ENCODE measurements at regions not wholly inside any gene's neighbourhood (a gene's known extent, or its start where the extent isn't known, plus 50 kb on each side); places are given as distances from the start of the nearest gene placed in this dataset.
"Not testable (repeated sequence)": the region's sequence is repeated elsewhere in the genome, so short reads cannot be mapped to it uniquely, and the experiment has no call there.

GRCh38 chr2:16202266-16203020 is 262.1 kb downstream of the MYCN start:
- Histone ChIP-seq H3K27me3 (ENCODE audit: insufficient read depth, low read length) (no peaks in the 10 kb centered on the region), H3K9me3 (ENCODE audit: low read length) (no peaks in the 10 kb centered on the region), H2AFZ (ENCODE audit: low read depth, low read length) (no peak overlapping the region), H3K36me3 (ENCODE audit: insufficient read depth, low read length) (no peaks in the 10 kb centered on the region), H3K4me3 (ENCODE audit: low read length) (no peak overlapping the region), H3K4me1 (ENCODE audit: insufficient read depth, low read length) (peaks cover 39% of the 10 kb centered on the region)

GRCh38 chr2:16201848-16202247 is 261.5 kb downstream of the MYCN start:
- no peaks in the 10 kb centered on the region for H3K9me3 ChIP-seq (ENCODE audit: low read length)
- H3K4me3 ChIP-seq (ENCODE audit: low read length), result no peak overlapping the region
- H3K27me3 ChIP-seq (ENCODE audit: insufficient read depth, low read length), result no peaks in the 10 kb centered on the region
- no peaks in the 10 kb centered on the region for H3K36me3 ChIP-seq (ENCODE audit: insufficient read depth, low read length)
- peaks cover 43% of the 10 kb centered on the region for H3K4me1 ChIP-seq (ENCODE audit: insufficient read depth, low read length)
- H2AFZ ChIP-seq (ENCODE audit: low read depth, low read length), result no peak overlapping the region

GRCh38 chr2:16200554-16201193 is 260.3 kb downstream of the MYCN start:
- H2AFZ ChIP-seq (ENCODE audit: low read depth, low read length), result no peak overlapping the region
- no peaks in the 10 kb centered on the region for H3K27me3 ChIP-seq (ENCODE audit: insufficient read depth, low read length)
- peaks cover 39% of the 10 kb centered on the region for H3K4me1 ChIP-seq (ENCODE audit: insufficient read depth, low read length)
- no peaks in the 10 kb centered on the region for H3K9me3 ChIP-seq (ENCODE audit: low read length)
- no peaks in the 10 kb centered on the region for H3K36me3 ChIP-seq (ENCODE audit: insufficient read depth, low read length)
- no peak overlapping the region for H3K4me3 ChIP-seq (ENCODE audit: low read length)

GRCh38 chr2:16199882-16200553 is 259.7 kb downstream of the MYCN start:
- Histone ChIP-seq H2AFZ (ENCODE audit: low read depth, low read length) (no peak overlapping the region), H3K4me1 (ENCODE audit: insufficient read depth, low read length) (peaks cover 33% of the 10 kb centered on the region), H3K27me3 (ENCODE audit: insufficient read depth, low read length) (no peaks in the 10 kb centered on the region), H3K4me3 (ENCODE audit: low read length) (no peak overlapping the region), H3K36me3 (ENCODE audit: insufficient read depth, low read length) (no peaks in the 10 kb centered on the region), H3K9me3 (ENCODE audit: low read length) (no peaks in the 10 kb centered on the region)

- not testable (repeated sequence) for H2AFZ ChIP-seq (ENCODE audit: low read depth, low read length); H3K4me3 ChIP-seq (ENCODE audit: low read length); H3K27me3 ChIP-seq (ENCODE audit: insufficient read depth, low read length); H3K36me3 ChIP-seq (ENCODE audit: insufficient read depth, low read length); H3K9me3 ChIP-seq (ENCODE audit: low read length)
- H3K4me1 ChIP-seq (ENCODE audit: insufficient read depth, low read length), result peaks cover 25% of the 10 kb centered on the region
Measured at GRCh38 chr2:16199241-16199640, 258.9 kb downstream of the MYCN start.

- no peaks in the 10 kb centered on the region for H3K36me3 ChIP-seq (ENCODE audit: insufficient read depth, low read length)
- no peak overlapping the region for H3K4me3 ChIP-seq (ENCODE audit: low read length)
- peaks cover 19% of the 10 kb centered on the region for H3K4me1 ChIP-seq (ENCODE audit: insufficient read depth, low read length)
- H2AFZ ChIP-seq (ENCODE audit: low read depth, low read length), result no peak overlapping the region
- no peaks in the 10 kb centered on the region for H3K9me3 ChIP-seq (ENCODE audit: low read length)
- H3K27me3 ChIP-seq (ENCODE audit: insufficient read depth, low read length), result no peaks in the 10 kb centered on the region
Measured at GRCh38 chr2:16198166-16198912, 258.0 kb downstream of the MYCN start.

- H3K27me3 ChIP-seq (ENCODE audit: insufficient read depth, low read length), result no peaks in the 10 kb centered on the region
- no peaks in the 10 kb centered on the region for H3K36me3 ChIP-seq (ENCODE audit: insufficient read depth, low read length)
- no peak overlapping the region for H2AFZ ChIP-seq (ENCODE audit: low read depth, low read length)
Measured at GRCh38 chr2:16197504-16198147, 257.3 kb downstream of the MYCN start.

GRCh38 chr2:16196687-16197503 is 256.5 kb downstream of the MYCN start:
- Histone ChIP-seq H3K36me3 (ENCODE audit: insufficient read depth, low read length) (no peaks in the 10 kb centered on the region), H3K27me3 (ENCODE audit: insufficient read depth, low read length) (no peaks in the 10 kb centered on the region), H3K9me3 (ENCODE audit: low read length) (no peaks in the 10 kb centered on the region)

More at GRCh38 chr2:16197504-16198147, 257.3 kb downstream of the MYCN start:
- Histone ChIP-seq H3K4me3 (ENCODE audit: low read length) (no peak overlapping the region), H3K9me3 (ENCODE audit: low read length) (no peaks in the 10 kb centered on the region), H3K4me1 (ENCODE audit: insufficient read depth, low read length) (peaks cover 19% of the 10 kb centered on the region)

GRCh38 chr2:16195681-16196070 is 255.3 kb downstream of the MYCN start:
- no peaks in the 10 kb centered on the region for H3K9me3 ChIP-seq (ENCODE audit: low read length)
- H3K4me1 ChIP-seq (ENCODE audit: insufficient read depth, low read length), result peaks cover 13% of the 10 kb centered on the region
- H3K4me3 ChIP-seq (ENCODE audit: low read length), result no peak overlapping the region
- H3K27me3 ChIP-seq (ENCODE audit: insufficient read depth, low read length), result no peaks in the 10 kb centered on the region
- no peak overlapping the region for H2AFZ ChIP-seq (ENCODE audit: low read depth, low read length)
- no peaks in the 10 kb centered on the region for H3K36me3 ChIP-seq (ENCODE audit: insufficient read depth, low read length)

More at GRCh38 chr2:16196687-16197503, 256.5 kb downstream of the MYCN start:
- no peak overlapping the region for H2AFZ ChIP-seq (ENCODE audit: low read depth, low read length)
- H3K4me1 ChIP-seq (ENCODE audit: insufficient read depth, low read length), result peaks cover 19% of the 10 kb centered on the region
- H3K4me3 ChIP-seq (ENCODE audit: low read length), result no peak overlapping the region

GRCh38 chr2:16194931-16195680 is 254.8 kb downstream of the MYCN start:
- no peaks in the 10 kb centered on the region for H3K27me3 ChIP-seq (ENCODE audit: insufficient read depth, low read length)
- H3K4me1 ChIP-seq (ENCODE audit: insufficient read depth, low read length), result peaks cover 9% of the 10 kb centered on the region
- no peaks in the 10 kb centered on the region for H3K9me3 ChIP-seq (ENCODE audit: low read length)
- no peak overlapping the region for H3K4me3 ChIP-seq (ENCODE audit: low read length)
- H3K36me3 ChIP-seq (ENCODE audit: insufficient read depth, low read length), result no peaks in the 10 kb centered on the region
- no peak overlapping the region for H2AFZ ChIP-seq (ENCODE audit: low read depth, low read length)

- H3K36me3 ChIP-seq (ENCODE audit: insufficient read depth, low read length), result no peaks in the 10 kb centered on the region
- no peaks in the 10 kb centered on the region for H3K27me3 ChIP-seq (ENCODE audit: insufficient read depth, low read length)
- no peak overlapping the region for H3K4me3 ChIP-seq (ENCODE audit: low read length)
- H2AFZ ChIP-seq (ENCODE audit: low read depth, low read length), result no peak overlapping the region
- peaks cover 9% of the 10 kb centered on the region for H3K4me1 ChIP-seq (ENCODE audit: insufficient read depth, low read length)
- no peaks in the 10 kb centered on the region for H3K9me3 ChIP-seq (ENCODE audit: low read length)
Measured at GRCh38 chr2:16194530-16194929, 254.2 kb downstream of the MYCN start.

Measured in neuron (in vitro differentiated cells).